GM18951 (cell line): ENCODE measurements at regions not wholly inside any gene's neighbourhood (a gene's known extent, or its start where the extent isn't known, plus 50 kb on each side); places are given as distances from the start of the nearest gene placed in this dataset.

ENCODE experiments used
- POLR2A ChIP-seq: IDR thresholded peaks from 4 replicates; pipeline ENCODE4 v1.6.1; 2011; ENCODE audit warnings: mild to moderate bottlenecking; ENCODE audit not compliant: insufficient read length, insufficient read depth; ENCODE audit errors: extremely low read depth
- in situ Hi-C: fragments of 300-500 bp; cut with MboI; formaldehyde crosslinking; loops from one replicate; pipeline ENCODE4 v1.12.0; 2022; ENCODE audit warnings: low sequenced_read_pairs, mixed read lengths, inconsistent platforms; ENCODE audit not compliant: unreplicated experiment

- in situ Hi-C loops, result loop anchor here (10.0 kb wide), 1 partner anchor 517 kb away; no protein-coding TSS in a partner anchor
- no peak for TF ChIP-seq POLR2A
These were observed 51.3 kb upstream of the EGFL6 start for GRCh38 chrX:13518126-13518525.

DNA sequence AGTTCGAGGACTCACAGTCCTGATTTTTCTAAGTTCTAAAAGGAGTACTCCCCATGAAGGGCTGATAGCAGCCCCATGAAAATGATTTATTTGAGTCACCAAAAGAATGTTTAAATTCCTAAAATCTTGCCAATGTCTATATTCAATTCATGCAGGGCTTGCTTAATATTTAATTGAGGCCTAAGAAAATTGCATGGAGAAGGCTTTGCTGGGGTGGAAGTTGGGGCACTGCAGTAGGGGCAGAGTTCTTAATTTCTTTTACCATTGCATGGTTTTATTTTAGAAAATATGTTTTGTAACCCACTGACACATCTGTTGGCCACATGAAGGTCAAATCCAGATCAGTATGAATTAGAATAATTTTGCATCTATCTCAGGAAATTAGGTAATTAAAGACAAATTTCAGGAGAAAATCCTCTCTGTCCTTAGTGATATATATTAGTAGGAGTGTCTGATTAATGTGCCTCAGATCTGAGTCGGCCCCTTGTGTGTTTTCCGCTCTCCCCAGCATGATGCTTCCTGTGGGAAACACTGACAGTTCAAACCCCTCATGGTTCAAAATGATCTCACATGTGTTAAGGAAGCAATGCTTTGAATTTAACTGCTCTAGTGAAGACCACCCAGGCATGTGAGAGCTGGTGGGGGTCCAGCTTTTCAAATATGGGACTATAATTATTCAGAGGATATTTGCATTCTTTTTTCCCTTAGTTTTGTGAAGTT, 54.0 kb upstream of the EGFL6 start:
- in situ Hi-C loops, result loop anchor here (10.0 kb wide), 1 partner anchor 519 kb away; no protein-coding TSS in a partner anchor
- TF ChIP-seq POLR2A, result no peak

- TF ChIP-seq POLR2A, result no peak
- in situ Hi-C loops, result loop anchor here (5.0 to 10.0 kb wide), 2 partner anchors 140 to 523 kb away; partner anchors contain the start of gene TCEANC
These were observed 57.5 kb upstream of the EGFL6 start for GRCh38 chrX:13511944-13512330.

GRCh38 chrX:13511241-13511943, 58.0 kb upstream of the EGFL6 start:
- in situ Hi-C loops, result loop anchor here (5.0 to 10.0 kb wide), 2 partner anchors 141 to 523 kb away; partner anchors contain the start of gene TCEANC

DNA sequence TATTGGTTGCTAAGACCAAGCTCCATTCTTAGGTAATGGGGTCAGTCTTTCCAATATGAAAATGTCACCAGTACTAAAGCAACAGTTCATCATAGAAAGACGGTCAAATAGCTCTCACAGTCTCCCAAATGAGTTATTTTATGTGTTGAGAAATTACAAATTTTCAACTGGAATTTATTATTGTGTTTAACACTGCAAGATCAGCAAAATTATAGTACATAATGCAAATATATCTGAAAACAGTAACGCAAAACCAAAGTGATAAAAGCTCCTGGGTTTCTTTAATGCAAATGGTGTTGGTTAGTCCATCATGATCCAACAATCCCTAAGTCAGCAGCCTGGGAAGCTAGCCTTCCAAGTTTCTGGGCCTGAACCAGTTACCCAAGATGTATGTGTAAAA, 61.5 kb upstream of the EGFL6 start:
- in situ Hi-C loops, result no loop called here

More at GRCh38 chrX:13511241-13511943, 58.0 kb upstream of the EGFL6 start:
- TF ChIP-seq POLR2A, result no peak

DNA sequence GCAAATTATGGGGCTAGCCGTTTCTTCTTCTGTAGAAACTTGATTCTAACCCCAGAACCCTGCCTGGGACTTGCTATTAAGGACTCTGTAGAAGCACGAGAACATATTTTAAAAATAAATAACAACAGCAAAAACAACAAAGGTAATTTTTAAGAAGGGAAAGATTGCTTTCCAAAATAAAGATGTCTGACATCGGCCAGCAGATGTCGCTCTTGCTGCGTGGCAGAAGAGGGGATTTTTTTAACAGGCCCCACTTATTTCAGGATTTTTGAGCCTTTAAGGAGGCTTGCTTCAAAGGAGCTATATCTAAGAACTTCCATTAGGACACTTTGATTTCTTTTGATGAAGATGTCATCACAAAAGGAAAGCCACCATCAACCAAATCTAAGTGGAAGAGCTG, 62.8 kb upstream of the EGFL6 start:
- no peak for TF ChIP-seq POLR2A
- in situ Hi-C loops, result no loop called here

More for the DNA sequence above, 61.5 kb upstream of the EGFL6 start:
- no peak for TF ChIP-seq POLR2A

DNA sequence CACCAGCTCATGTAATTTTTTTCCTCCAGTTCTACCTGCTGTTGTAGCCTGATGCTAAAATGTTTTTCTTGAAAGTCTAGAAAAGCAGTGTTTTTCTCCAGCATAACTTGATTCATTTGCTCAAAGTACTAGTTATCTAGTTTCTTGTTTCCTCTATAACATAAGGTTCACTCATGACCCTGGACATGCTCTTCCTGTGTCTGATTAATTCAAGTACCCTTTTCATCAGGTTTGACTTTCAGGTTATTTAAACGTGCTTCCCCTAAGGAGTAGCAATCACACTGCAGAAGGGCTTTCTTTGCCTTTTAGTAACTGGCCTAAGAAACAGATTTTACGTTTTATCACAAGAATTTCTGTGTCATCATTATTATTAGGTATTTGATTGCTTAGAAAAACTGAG, 66.8 kb upstream of the EGFL6 start:
- no peak for TF ChIP-seq POLR2A
- in situ Hi-C loops, result no loop called here

GRCh38 chrX:13499736-13500135, 69.7 kb upstream of the EGFL6 start:
- in situ Hi-C loops, result loop anchor here (25.0 kb wide), 1 partner anchor 237 kb away; no protein-coding TSS in a partner anchor

GRCh38 chrX:13498238-13498637, 71.2 kb upstream of the EGFL6 start:
- in situ Hi-C loops, result loop anchor here (25.0 kb wide), 1 partner anchor 236 kb away; no protein-coding TSS in a partner anchor
- no peak for TF ChIP-seq POLR2A

More at GRCh38 chrX:13499736-13500135, 69.7 kb upstream of the EGFL6 start:
- no peak for TF ChIP-seq POLR2A

DNA sequence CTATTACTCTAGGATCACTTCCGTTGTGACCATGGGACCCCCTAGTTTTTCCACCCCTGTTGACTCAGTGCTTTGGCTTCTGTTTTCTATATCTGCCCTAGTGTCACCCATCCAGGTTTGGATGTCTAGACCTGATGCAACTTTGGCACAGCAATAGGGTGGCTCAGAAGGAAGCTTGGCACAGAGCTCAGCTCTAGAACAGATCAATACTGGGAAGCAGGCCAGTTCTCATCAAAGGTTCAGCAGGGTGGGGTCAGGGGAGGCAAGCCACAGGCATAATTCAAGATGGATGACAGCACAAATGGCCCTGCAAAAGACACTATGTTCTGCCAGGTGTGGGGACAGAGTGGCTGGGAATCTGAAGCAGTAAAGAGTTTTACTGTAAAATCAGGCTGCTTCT, 74.2 kb upstream of the EGFL6 start:
- in situ Hi-C loops, result loop anchor here (25.0 kb wide), 1 partner anchor 233 kb away; no protein-coding TSS in a partner anchor
- TF ChIP-seq POLR2A, result no peak

GRCh38 chrX:13494562-13494961, 74.8 kb upstream of the EGFL6 start:
- TF ChIP-seq POLR2A, result no peak
- in situ Hi-C loops, result loop anchor here (25.0 kb wide), 1 partner anchor 232 kb away; no protein-coding TSS in a partner anchor

GRCh38 chrX:13493659-13494058, 75.7 kb upstream of the EGFL6 start:
- in situ Hi-C loops, result loop anchor here (25.0 kb wide), 1 partner anchor 231 kb away; no protein-coding TSS in a partner anchor
- no peak for TF ChIP-seq POLR2A

DNA sequence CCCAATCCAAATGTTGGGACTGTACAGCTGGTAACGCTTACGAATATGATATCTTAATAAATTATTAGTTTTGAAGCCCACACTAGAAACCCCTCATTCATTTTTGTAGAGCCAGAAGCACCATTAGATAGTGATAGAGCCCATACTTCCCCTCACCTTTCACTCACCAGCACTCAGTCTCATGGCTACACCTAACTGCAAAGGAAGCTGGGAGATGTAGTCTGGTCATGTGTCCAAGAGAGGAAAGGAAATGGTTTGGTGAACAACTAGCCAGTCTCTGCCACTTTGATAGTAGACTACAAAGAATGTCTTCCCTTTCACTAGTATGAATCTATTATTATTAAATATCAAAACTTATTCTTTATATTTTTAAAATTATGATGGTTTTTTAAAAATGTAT, 77.1 kb upstream of the EGFL6 start:
- in situ Hi-C loops, result loop anchor here (25.0 kb wide), 1 partner anchor 230 kb away; no protein-coding TSS in a partner anchor
- no peak for TF ChIP-seq POLR2A
